GM19452 (cell line): ENCODE measurements at regions not wholly inside any gene's neighbourhood (a gene's known extent, or its start where the extent isn't known, plus 50 kb on each side); places are given as distances from the start of the nearest gene placed in this dataset.
"Not testable (repeated sequence)": the region's sequence is repeated elsewhere in the genome, so short reads cannot be mapped to it uniquely, and the experiment has no call there.

ENCODE experiments used
- ATAC-seq: cut with Tn5 transposase; IDR thresholded peaks from one replicate; pipeline ENCODE4 v1.9.1; 2021; ENCODE audit not compliant: unreplicated experiment

- no peak for ATAC-seq
Observed at GRCh38 chr2:878245-878930, 72.3 kb upstream of the SNTG2 start.

DNA sequence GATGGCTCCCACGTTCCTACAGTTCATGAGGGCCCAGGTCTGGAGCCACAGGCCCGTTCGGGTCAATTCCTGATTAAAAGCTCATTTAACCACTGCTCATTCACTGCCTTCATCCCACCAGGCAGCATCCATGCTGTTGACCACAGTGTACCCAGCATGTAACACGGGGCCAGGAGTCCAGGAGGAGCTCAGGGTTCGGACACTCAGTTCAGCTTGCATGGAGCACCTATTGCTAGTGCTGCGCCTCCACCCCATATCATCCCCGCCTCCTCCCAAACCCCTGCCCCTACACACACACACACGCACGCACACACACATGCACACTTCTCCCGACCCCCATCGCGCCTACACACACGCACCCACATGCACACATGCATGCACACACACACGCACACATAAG, 72.9 kb upstream of the SNTG2 start:
- ATAC-seq = no peak

GRCh38 chr2:875687-876615, 74.7 kb upstream of the SNTG2 start:
- ATAC-seq = no peak

GRCh38 chr2:873651-874580, 76.7 kb upstream of the SNTG2 start:
- ATAC-seq = no peak

- no peak for ATAC-seq
Observed at GRCh38 chr2:873027-873426, 77.6 kb upstream of the SNTG2 start.

- ATAC-seq = no peak
Observed at GRCh38 chr2:871926-872680, 78.5 kb upstream of the SNTG2 start.

GRCh38 chr2:871175-871727, 79.4 kb upstream of the SNTG2 start:
- no peak for ATAC-seq

GRCh38 chr2:870426-870825, 80.2 kb upstream of the SNTG2 start:
- no peak for ATAC-seq

- no peak for ATAC-seq
Observed at GRCh38 chr2:869894-870293, 80.8 kb upstream of the SNTG2 start.

DNA sequence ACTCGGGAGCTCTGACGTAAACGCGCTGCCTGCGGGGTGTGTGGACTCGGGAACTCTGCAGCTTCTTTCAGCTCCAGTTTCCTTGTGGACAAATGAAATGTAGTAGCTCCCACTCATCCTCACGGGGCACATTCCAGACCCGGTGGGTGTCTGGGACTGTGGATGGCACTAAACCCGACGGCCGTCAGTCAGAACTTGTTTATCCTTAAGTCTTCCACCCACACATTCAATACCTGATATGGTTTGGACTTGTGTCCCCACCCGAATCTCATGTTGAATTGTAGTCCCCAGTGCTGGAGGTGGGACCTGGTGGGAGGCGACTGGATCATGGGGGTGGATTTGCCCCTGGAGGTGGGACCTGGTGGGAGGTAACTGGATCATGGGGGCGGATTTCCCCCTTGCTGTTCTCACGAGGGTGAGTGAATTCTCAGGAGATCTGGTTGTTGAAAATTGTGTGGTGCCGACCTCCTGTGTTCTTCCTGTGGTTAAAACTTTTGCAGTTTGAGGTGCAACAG, 81.2 kb upstream of the SNTG2 start:
- no peak for ATAC-seq

- not testable (repeated sequence) for ATAC-seq
Observed at GRCh38 chr2:868857-869256, 81.8 kb upstream of the SNTG2 start.

DNA sequence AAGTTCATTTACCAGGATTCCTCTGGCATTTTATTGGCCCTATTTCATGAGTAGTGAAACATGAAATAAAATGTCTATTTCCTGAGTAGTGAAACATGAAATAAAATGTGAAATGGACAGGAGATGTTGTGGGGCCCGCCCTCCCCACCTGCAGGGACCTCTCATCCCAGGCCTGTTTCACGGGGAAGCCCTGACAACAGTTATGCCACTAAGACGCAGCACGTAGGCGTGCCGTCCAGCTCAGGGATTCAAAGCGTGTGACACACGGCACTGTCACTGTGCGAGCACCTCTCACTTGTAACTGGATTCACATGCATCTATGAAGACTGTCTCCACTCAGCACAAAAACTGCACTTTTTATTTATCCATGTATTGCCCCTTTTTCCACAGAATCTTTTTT, 83.4 kb upstream of the SNTG2 start:
- ATAC-seq = no peak

DNA sequence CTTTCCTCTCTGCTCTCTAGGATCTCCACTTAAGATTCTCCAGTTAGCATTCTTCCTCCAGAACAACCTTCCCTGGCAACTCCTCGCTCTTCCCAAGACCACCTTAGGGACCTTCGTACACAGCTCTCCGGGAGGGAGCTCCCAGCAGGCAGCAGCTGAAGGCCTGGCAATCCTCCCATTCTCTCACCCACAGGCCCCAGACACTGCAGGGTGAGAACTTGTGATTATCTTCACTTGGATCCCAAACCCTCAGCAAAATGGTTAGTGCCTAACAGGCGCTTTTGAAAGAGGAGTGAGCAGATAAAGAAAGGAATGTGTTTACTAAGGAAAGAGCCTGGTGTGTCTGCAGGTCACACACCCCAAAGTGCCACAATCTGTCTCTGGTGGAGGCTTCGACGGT, 83.8 kb upstream of the SNTG2 start:
- no peak for ATAC-seq

DNA sequence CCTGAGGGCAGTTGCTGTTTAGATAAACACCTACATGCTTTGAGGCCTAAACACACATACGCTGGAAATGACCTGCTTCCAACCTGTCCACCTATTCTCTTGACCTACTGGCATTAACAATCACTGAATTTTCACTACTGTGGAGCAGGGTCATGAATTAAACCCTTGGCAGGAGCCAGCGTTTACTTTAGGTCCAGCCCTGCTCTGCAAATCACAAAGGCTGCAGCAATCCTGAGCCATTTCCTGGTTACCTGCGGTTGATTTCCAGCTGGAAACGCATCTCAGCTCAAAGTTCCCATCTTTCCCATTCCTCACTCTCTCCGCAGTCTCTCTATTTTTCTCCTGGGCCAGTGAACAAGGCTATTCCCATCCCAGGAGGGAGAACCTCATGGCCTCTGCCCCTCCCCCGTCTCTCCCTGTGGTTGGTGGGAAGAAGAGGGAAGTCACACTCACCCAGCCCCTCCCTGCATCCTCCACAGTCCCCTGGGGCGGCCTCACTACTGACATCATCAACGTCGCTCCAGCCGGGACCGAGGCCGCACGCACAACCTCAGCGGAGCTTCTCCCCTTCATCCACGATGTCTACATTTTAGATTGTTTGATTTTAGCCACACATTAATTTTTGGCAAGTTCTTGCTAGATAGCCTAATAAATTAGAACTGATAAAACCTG, 84.5 kb upstream of the SNTG2 start:
- ATAC-seq = no peak

DNA sequence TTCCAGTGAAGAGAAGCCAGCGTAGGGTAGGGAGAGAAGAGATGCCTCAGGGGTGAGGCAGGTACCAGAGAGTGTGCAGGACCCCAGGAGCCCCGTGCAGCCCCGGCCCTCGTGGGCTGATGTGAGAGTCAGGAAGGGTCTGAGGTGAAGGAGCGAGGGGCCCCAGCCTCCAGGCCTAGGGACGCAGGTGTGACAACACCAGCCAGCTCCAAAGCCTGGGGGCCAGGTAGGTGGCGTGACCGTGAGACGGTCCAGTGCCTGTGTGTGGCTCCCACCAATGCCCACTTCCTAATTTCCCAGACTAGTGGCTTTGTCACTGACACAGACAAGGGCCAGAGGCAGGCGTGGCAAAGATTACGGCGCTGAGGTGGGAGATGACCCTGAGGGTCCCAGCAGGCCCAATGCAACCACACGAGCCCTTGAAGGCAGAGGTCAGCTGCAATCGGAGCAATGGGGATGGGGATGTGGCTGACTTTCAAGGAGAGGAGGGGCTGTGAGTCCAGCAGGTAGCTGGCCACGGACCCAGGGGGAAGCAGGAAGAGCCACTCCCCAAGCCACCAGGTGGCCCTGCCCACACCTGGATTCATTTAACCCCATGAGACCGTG, 86.0 kb upstream of the SNTG2 start:
- ATAC-seq = no peak

- no peak for ATAC-seq
Observed at GRCh38 chr2:863732-864450, 86.8 kb upstream of the SNTG2 start.

DNA sequence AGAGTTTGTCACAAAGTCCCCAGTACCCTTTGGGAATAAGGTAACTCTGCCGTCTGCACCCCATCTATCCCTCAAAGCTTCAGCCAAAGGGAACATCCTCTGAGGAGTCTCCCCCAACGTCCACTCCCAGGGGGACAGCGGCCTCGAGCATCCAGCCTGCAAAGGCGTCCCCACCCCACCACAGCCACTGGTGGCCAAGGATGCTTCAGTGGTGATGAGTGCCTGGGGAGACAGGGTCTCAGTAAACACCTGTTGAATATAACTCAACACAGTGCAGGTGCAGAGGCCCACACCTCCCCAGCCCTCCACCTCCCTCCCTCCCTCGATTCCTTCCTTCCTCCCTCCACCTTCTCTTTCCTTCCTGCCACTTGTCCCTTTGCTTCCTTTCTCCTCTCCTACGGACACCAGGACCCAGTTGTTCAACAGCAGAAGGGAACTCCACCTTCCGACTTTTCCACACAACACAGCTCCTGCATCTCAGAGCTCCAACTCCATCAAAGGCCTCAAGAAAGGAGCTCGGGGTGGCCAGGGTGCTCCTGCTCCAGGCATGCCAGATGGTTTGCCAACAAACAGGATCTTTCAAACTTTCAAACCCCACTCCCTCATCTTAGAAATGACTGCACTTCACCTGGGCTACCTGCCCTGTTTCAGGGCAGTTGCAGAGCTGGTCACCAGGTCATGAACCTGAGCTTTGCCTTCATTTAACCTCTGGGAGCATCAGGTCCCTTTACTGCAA, 87.8 kb upstream of the SNTG2 start:
- no peak for ATAC-seq

DNA sequence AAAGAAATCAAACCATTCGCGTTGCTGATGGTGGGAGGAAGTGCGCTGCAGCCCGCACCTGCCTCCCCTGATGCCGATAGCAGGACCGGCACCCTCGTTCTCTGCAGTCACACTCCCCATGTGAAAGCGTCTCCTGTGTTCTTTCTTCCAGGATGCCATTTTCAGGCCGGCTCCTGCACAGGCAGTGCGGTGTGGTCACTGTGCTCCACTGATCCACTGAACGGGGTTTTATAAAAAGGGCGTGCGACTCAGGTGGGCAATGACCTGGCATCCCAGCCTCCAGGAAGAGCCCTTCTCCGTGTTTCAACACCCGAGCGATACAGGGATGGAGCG, 88.3 kb upstream of the SNTG2 start:
- no peak for ATAC-seq
